AG04449 (cell line): ENCODE measurements at regions not wholly inside any gene's neighbourhood (a gene's known extent, or its start where the extent isn't known, plus 50 kb on each side); places are given as distances from the start of the nearest gene placed in this dataset.

Source experiments
- CTCF ChIA-PET: fragments of 350-600 bp; formaldehyde crosslinking; extraction: SDS; loops from one replicate; lab custom pipeline; 2021; ENCODE audit warnings: antibody characterized with exemption; lab: Yijun Ruan, JAX
- POLR2A ChIA-PET: fragments of 400-600, 350-600 bp; formaldehyde crosslinking; extraction: SDS; loops from one replicate; lab custom pipeline; 2020; ENCODE audit warnings: antibody characterized with exemption, inconsistent platforms; lab: Yijun Ruan, JAX
- DNase-seq: peaks from one replicate; pipeline ENCODE4 v3.0.0-alpha.2; 2010; ENCODE audit warnings: low read depth, low spot score
- H3K4me3 ChIP-seq: 2 replicates; pipeline ENCODE4 v1.5.1; 2011; ENCODE audit warnings: low read depth, mild to moderate bottlenecking, control low read depth, low read length
- CTCF ChIP-seq: IDR thresholded peaks from one replicate; pipeline ENCODE4 v1.5.1; 2011; ENCODE audit warnings: mild to moderate bottlenecking, moderate library complexity, low read length, control low read depth, inconsistent platforms; ENCODE audit not compliant: insufficient read depth; ENCODE audit errors: missing control alignments

DNA sequence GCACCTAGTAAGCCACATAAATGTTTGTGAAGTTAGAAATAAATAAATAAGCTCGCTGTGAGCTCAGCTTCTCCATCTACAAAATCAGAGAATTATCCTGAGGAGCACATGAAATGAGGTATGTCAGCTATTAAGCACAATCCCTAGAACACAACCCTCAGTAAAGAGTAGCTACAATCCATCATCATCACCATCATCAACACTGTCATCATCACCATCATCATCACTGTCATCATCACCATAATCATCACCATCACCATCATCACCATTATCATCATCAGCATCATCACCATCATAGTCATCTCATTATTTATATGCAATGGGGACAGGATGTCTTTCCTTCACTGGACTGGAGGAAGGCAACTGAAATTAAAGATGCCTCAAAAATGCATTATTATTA, 189.6 kb downstream of the NPHP4 start:
- no peak overlapping the region for H3K4me3 ChIP-seq
- DNase-seq = no peak
- ChIA-PET POLR2A (no interaction called here), CTCF (no interaction called here)
- TF ChIP-seq CTCF = no peak

DNA sequence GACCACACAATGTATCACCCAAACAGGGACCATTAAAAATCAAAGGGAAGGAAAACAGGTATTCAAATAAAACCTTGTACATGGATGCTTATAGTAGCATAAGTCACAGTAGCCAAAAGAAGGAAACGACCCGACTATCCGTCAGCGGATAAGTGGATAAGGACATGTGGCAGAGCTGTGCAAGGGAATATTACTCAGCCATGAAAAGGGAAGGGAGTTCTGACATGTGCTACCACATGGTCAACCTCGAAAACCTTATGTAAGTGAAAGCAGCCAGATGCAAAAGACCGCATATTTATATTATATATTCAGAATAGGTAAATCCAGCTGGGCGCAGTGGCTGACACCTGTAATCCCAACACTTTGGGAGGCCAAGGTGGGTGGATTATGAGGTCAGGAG, 193.3 kb downstream of the NPHP4 start:
- TF ChIP-seq CTCF = no peak
- ChIA-PET POLR2A (no interaction called here), CTCF (no interaction called here)
- no peak for DNase-seq
- H3K4me3 ChIP-seq = no peak overlapping the region

- no peak for DNase-seq
- ChIA-PET POLR2A (no interaction called here), CTCF (no interaction called here)
Observed at GRCh38 chr1:5798151-5798730, 194.0 kb downstream of the NPHP4 start.

DNA sequence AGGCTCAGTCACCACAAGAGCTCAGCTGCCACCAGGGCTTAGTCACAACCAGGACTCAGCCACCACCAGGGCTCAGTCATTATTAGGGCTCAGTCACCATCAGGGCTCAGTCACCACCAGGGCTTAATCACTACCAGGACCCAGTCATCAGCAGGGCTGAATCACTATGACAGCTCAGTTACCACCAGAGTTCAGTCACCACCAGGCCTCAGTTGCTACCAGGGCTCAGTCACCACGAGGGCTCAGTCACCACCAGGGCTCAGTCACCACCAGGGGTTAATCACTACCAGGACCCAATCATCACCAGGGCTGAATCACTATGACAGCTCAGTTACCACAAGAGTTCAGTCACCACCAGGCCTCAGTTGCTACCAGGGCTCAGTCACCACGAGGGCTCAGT, 196.2 kb downstream of the NPHP4 start:
- ChIA-PET POLR2A (no interaction called here), CTCF (no interaction called here)
- no peak overlapping the region for H3K4me3 ChIP-seq
- DNase-seq = no peak
- no peak for TF ChIP-seq CTCF

More at GRCh38 chr1:5798151-5798730, 194.0 kb downstream of the NPHP4 start:
- TF ChIP-seq CTCF = no peak
- H3K4me3 ChIP-seq = no peak overlapping the region

- no peak for DNase-seq
- H3K4me3 ChIP-seq = no peak overlapping the region
- ChIA-PET CTCF (no interaction called here), POLR2A (no interaction called here)
- no peak for TF ChIP-seq CTCF
Observed at GRCh38 chr1:5794279-5794678, 197.9 kb downstream of the NPHP4 start.

GRCh38 chr1:5793516-5793915, 198.7 kb downstream of the NPHP4 start:
- CTCF ChIA-PET = no interaction called here
- no peak for DNase-seq
- POLR2A ChIA-PET = no interaction called here
- no peak overlapping the region for H3K4me3 ChIP-seq
- TF ChIP-seq CTCF = no peak
